ENCODE measurements at regions not wholly inside any gene's neighbourhood (a gene's known extent, or its start where the extent isn't known, plus 50 kb on each side); places are given as distances from the start of the nearest gene placed in this dataset.

- no peak for TF ChIP-seq CTCF (IDR thresholded peaks at IDR 0.05)
- TF ChIP-seq POLR2A (IDR thresholded peaks at IDR 0.05): no peak
Observed at GRCh38 chr5:90133941-90134340, 275.6 kb downstream of the CETN3 start.
